GM19455 (cell line): ENCODE measurements at regions not wholly inside any gene's neighbourhood (a gene's known extent, or its start where the extent isn't known, plus 50 kb on each side); places are given as distances from the start of the nearest gene placed in this dataset.
"Not testable (repeated sequence)": the region's sequence is repeated elsewhere in the genome, so short reads cannot be mapped to it uniquely, and the experiment has no call there.

Experiments used
- ATAC-seq: cut with Tn5 transposase; IDR thresholded peaks from one replicate; pipeline ENCODE4 v1.9.1; 2021; ENCODE audit not compliant: unreplicated experiment

GRCh38 chr15:54776410-54776809 is 420.3 kb downstream of the RSL24D1 start:
- ATAC-seq, result no peak

- ATAC-seq, result no peak
Observed at GRCh38 chr15:54772663-54773062, 424.1 kb downstream of the RSL24D1 start.

- ATAC-seq, result not testable (repeated sequence)
Observed at GRCh38 chr15:54749461-54749860, 447.3 kb downstream of the RSL24D1 start.

GRCh38 chr15:54722342-54722986 is 474.3 kb downstream of the RSL24D1 start:
- no peak for ATAC-seq

GRCh38 chr15:54719325-54719724 is 477.4 kb downstream of the RSL24D1 start:
- no peak for ATAC-seq

- ATAC-seq, result no peak
Observed at GRCh38 chr15:54707805-54708752, 488.7 kb downstream of the RSL24D1 start.

GRCh38 chr15:54687628-54688027 is 509.1 kb downstream of the RSL24D1 start:
- no peak for ATAC-seq
